ENCODE measurements at regions not wholly inside any gene's neighbourhood (a gene's known extent, or its start where the extent isn't known, plus 50 kb on each side); places are given as distances from the start of the nearest gene placed in this dataset.
A peak's percentile ranks its signal among the peaks of the same experiment; 100 is the strongest.

DNA sequence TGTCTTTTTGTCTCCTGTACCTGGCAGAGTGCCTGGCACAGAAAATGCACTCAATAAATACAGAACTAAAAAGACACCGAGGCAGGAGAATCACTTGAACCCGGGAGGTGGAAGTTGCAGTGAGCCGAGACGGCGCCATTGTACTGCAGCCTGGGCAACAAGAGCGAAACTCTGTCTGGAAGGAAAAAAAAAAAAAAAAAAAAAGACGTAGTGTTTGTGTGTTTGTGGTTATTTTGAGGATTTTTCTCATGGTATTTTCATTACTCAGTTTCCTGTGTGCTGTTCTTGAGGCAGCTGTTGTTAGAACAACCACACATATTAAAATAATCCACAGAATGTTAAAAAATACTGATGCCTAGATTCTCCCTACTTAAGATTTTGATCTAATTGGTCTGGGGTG lies 519.2 kb upstream of the SPHKAP start:
- Histone ChIP-seq H3K4me1 (ENCODE audit: insufficient read depth, low read length, poor library complexity, severe bottlenecking) (no peaks in the 10 kb centered on the region), H4K20me1 (ENCODE audit: insufficient read depth, low read length, poor library complexity, severe bottlenecking) (no peaks in the 10 kb centered on the region), H3K9me3 (ENCODE audit: insufficient read depth, low read depth, low read length) (no peaks in the 10 kb centered on the region), H3K4me2 (ENCODE audit: low read depth, low read length, poor library complexity, severe bottlenecking) (no peak overlapping the region), H3K79me2 (ENCODE audit: insufficient read depth, low read length) (no peaks in the 10 kb centered on the region), H3K9me2 (replicated peaks; ENCODE audit: low read depth, low read length) (no peaks in the 10 kb centered on the region), H3K27me3 (ENCODE audit: insufficient read depth, low read length, poor library complexity, severe bottlenecking) (no peaks in the 10 kb centered on the region), H2AFZ (ENCODE audit: low read length) (no peak overlapping the region), H3K4me3 (ENCODE audit: low read length, poor library complexity, severe bottlenecking) (no peak overlapping the region), H3F3A (ENCODE audit: low read depth) (no peaks in the 10 kb centered on the region), H3K36me3 (ENCODE audit: insufficient read depth, low read length) (no peaks in the 10 kb centered on the region), H3K9ac (ENCODE audit: low read depth, low read length, poor library complexity, severe bottlenecking) (no peak overlapping the region)
- TF ChIP-seq EZH2phosphoT487 (IDR thresholded peaks at IDR 0.05; ENCODE audit: borderline replicate concordance), result no peak
- TF ChIP-seq CTCF (conservative IDR thresholded peaks at IDR 0.05; ENCODE audit: low read length), result no peak

GRCh38 chr2:228699888-228700287 lies 518.4 kb upstream of the SPHKAP start:
- Histone ChIP-seq H3K9me3 (ENCODE audit: insufficient read depth, low read depth, low read length) (no peaks in the 10 kb centered on the region), H3K9me2 (replicated peaks; ENCODE audit: low read depth, low read length) (no peaks in the 10 kb centered on the region), H3K79me2 (ENCODE audit: insufficient read depth, low read length) (no peaks in the 10 kb centered on the region), H3K36me3 (ENCODE audit: insufficient read depth, low read length) (no peaks in the 10 kb centered on the region), H3K9ac (ENCODE audit: low read depth, low read length, poor library complexity, severe bottlenecking) (no peak overlapping the region), H4K20me1 (ENCODE audit: insufficient read depth, low read length, poor library complexity, severe bottlenecking) (no peaks in the 10 kb centered on the region), H3K27me3 (ENCODE audit: insufficient read depth, low read length, poor library complexity, severe bottlenecking) (no peaks in the 10 kb centered on the region), H3K4me3 (ENCODE audit: low read length, poor library complexity, severe bottlenecking) (no peak overlapping the region), H3K4me2 (ENCODE audit: low read depth, low read length, poor library complexity, severe bottlenecking) (no peak overlapping the region), H2AFZ (ENCODE audit: low read length) (no peak overlapping the region), H3K4me1 (ENCODE audit: insufficient read depth, low read length, poor library complexity, severe bottlenecking) (no peaks in the 10 kb centered on the region), H3F3A (ENCODE audit: low read depth) (no peaks in the 10 kb centered on the region)
- TF ChIP-seq CTCF (conservative IDR thresholded peaks at IDR 0.05; ENCODE audit: low read length) (no peak), EZH2phosphoT487 (IDR thresholded peaks at IDR 0.05; ENCODE audit: borderline replicate concordance) (no peak)

GRCh38 chr2:228699400-228699799 lies 517.9 kb upstream of the SPHKAP start:
- no peaks in the 10 kb centered on the region for H3K9me3 ChIP-seq (ENCODE audit: insufficient read depth, low read depth, low read length)
- H3K4me2 ChIP-seq (ENCODE audit: low read depth, low read length, poor library complexity, severe bottlenecking), result no peak overlapping the region
- H3K9me2 ChIP-seq (replicated peaks; ENCODE audit: low read depth, low read length), result no peaks in the 10 kb centered on the region
- H3K36me3 ChIP-seq (ENCODE audit: insufficient read depth, low read length), result no peaks in the 10 kb centered on the region
- no peaks in the 10 kb centered on the region for H3K27me3 ChIP-seq (ENCODE audit: insufficient read depth, low read length, poor library complexity, severe bottlenecking)
- no peak overlapping the region for H2AFZ ChIP-seq (ENCODE audit: low read length)
- no peak overlapping the region for H3K4me3 ChIP-seq (ENCODE audit: low read length, poor library complexity, severe bottlenecking)
- H3K4me1 ChIP-seq (ENCODE audit: insufficient read depth, low read length, poor library complexity, severe bottlenecking), result no peaks in the 10 kb centered on the region
- H3K79me2 ChIP-seq (ENCODE audit: insufficient read depth, low read length), result no peaks in the 10 kb centered on the region
- H3K9ac ChIP-seq (ENCODE audit: low read depth, low read length, poor library complexity, severe bottlenecking), result no peak overlapping the region
- H3F3A ChIP-seq (ENCODE audit: low read depth), result no peaks in the 10 kb centered on the region
- no peaks in the 10 kb centered on the region for H4K20me1 ChIP-seq (ENCODE audit: insufficient read depth, low read length, poor library complexity, severe bottlenecking)
- TF ChIP-seq CTCF (conservative IDR thresholded peaks at IDR 0.05; ENCODE audit: low read length), result peak; percentile 51
- no peak for TF ChIP-seq EZH2phosphoT487 (IDR thresholded peaks at IDR 0.05; ENCODE audit: borderline replicate concordance)

Measured in Loucy (cell line).